HG02840 (cell line): ENCODE measurements at regions not wholly inside any gene's neighbourhood (a gene's known extent, or its start where the extent isn't known, plus 50 kb on each side); places are given as distances from the start of the nearest gene placed in this dataset.
"Not testable (repeated sequence)": the region's sequence is repeated elsewhere in the genome, so short reads cannot be mapped to it uniquely, and the experiment has no call there.

Experiments
- ATAC-seq: cut with Tn5 transposase; IDR thresholded peaks from one replicate; pipeline ENCODE4 v1.9.1; 2021; ENCODE audit warnings: mild to moderate bottlenecking, moderate library complexity, moderate number of reproducible peaks; ENCODE audit not compliant: unreplicated experiment, low FRiP score

DNA sequence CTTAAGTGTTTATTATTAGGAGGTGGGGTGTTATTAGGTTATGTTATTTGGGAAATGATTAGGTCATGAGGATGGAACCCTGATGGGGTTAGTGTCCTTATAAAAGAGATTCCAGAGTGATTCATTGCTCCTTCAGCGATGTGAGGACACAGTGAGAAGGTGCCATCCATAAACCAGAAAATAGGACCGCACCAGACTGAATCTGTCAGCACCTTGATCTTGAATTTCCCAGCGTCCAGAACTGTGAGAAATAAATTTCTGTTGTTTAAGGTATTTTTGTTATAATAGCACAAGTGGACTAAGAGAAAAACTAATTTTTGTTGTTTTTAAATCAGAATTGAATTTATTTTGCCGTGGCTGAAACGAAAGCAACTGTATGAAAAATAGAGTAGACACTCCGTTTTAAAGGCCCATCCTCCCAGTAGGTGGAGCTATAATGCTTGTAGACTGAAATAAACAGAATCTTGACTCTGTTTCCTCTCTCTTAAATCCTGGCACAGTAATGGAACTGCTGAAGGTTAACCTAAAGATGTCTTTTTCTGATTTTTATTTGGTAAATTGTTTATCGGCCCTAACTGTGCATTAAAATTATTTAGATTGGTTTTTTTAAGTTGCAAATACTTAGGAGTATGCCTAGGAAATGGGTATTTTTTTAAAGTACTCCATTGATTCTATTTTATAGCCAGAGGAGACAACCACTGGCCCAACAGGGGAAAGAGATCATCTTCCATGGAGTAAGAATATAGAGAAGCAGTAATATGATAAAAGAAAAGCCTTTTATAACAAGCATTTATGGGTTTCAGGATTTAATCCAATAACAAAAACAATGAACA lies 133.2 kb upstream of the ADAMTS3 start:
- ATAC-seq: peak; percentile 63

GRCh38 chr4:72690771-72691170 lies 121.8 kb upstream of the ADAMTS3 start:
- no peak for ATAC-seq

GRCh38 chr4:72689923-72690322 lies 120.9 kb upstream of the ADAMTS3 start:
- ATAC-seq: no peak

GRCh38 chr4:72686390-72686789 lies 117.4 kb upstream of the ADAMTS3 start:
- ATAC-seq: not testable (repeated sequence)

DNA sequence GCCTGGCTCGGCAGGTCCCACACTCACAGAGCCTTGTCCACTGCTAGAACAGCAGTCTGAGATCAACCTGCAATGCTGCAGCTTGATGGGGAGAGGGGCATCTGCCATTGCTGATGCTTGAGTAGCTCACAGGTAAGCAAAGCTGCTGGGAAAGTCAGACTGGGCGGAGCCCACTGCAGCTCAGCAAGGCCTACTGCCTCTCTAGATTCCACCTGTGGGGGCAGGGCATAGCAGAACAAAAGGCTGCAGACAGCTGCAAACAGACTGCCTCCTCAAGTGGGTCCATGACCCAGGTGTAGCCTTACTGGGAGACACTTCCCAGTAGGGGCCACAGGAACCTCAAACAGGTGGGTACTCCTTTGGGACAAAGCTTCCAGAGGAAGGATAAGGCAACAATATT lies 110.6 kb upstream of the ADAMTS3 start:
- ATAC-seq: no peak

DNA sequence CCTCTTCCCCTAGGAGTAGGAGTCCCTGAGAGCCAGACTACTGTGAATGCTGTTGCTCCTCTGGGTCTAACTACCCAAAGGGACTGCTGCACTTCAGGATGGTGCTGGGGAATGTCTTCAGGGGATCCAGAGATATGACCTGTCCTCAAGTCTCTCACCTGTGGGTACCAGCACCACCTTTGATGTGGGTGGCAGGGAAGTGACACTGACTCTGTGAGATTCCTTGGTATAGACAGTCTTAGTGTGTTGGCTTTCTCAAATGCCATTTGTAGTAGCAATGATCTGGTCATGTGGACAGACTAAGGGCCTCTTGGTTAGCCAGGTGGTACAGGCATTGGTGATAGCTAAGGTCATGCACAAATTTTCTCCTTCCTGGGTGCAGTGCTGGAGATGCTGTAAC lies 108.9 kb upstream of the ADAMTS3 start:
- ATAC-seq: no peak

DNA sequence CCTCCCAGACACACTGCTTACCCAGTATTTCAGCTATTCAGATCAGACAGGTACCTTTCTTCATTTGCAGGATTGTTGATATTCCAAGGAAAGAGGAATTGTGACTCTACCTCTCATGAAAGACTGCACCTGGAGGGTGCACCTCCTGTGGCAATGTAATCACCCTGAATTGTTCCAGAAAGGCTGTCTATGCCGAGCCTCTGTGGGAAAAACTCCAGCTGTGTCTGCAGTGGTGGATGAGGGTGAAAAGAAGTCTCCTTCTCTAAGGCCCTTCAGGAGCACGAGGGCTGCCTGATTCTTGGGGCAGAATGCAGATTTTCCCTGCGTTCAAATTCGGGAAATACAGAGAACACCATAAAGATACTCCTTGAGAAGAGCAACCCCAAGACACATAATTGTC lies 108.2 kb upstream of the ADAMTS3 start:
- ATAC-seq: no peak

DNA sequence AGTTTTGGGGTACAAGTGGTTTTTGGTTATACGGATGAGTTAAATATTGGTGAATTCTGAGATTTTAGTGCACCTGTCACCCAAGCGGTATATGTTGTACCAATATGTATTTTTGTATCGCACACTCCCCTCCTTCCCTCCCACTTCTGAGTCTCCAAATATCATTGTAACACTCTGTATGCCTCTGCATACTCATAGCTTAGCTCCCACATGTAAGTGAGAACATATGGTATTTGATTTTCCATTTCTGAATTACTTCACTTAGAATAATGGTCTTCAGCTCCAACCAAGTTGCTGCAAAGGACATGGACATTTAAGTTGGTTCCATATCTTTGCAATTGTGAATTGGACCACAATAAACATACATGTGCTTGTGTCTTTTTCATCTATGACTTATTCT lies 103.0 kb upstream of the ADAMTS3 start:
- no peak for ATAC-seq

DNA sequence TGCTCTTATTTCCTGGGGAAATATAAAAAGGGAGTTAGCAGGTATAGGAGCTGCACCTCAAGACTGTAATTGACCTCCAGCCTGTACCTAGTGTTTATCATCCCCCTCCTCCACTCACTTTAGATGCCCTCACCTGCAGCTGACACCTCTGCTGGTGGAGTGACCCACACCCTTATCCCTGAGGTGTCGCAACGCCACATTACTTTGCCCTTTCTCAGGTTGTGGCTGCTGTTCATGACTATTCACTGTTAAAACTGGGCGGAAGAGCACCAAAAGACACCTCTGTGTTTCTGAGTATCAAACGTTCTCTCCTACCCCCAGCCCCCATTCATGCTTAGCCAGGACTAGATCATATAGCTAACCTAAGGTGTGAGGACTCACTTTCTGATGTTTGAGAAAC lies 101.5 kb upstream of the ADAMTS3 start:
- ATAC-seq: no peak

- ATAC-seq: no peak
These were observed 97.9 kb upstream of the ADAMTS3 start for GRCh38 chr4:72666910-72667309.

GRCh38 chr4:72665171-72665968 lies 96.3 kb upstream of the ADAMTS3 start:
- no peak for ATAC-seq

DNA sequence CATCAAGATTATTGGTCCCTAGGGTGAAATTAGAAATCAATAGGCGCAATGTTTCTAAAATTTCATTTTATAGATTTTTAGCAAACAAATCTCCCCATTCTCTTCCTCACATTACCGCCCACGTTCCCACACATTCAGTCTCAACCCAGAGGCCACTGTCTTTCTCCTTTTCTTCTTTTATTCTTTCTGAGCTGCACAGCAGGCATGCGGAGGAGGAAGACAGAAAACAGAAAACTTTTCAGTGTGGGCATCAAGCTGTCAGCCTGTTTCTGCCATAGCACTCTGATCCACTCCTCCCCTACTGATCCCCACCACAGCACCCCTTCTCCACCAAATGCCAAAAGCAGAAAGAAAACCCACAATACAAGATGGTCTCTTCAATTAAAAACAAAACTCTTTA lies 94.8 kb upstream of the ADAMTS3 start:
- no peak for ATAC-seq

- ATAC-seq: no peak
These were observed 92.8 kb upstream of the ADAMTS3 start for GRCh38 chr4:72661830-72662229.

DNA sequence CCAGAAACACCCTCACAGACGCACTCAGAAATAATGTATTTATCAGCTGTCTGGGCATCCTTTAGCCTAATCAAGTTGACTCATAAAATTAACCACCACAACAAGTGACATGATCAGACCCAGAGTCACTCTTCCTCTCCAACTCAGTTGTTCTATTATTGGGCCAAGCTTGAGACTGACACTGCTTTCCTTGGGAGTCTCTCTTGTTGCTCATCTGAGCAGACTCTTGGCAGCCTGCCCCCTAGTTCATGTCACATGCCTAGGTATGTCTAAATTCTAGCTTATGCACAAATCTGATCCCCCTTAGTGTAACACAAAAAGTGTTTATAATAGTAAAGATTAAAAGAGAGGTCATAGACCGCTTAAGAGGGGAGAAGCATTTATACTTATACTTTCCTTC lies 72.6 kb upstream of the ADAMTS3 start:
- ATAC-seq: no peak

- not testable (repeated sequence) for ATAC-seq
These were observed 67.8 kb upstream of the ADAMTS3 start for GRCh38 chr4:72636866-72637265.

GRCh38 chr4:72635931-72636330 lies 66.9 kb upstream of the ADAMTS3 start:
- not testable (repeated sequence) for ATAC-seq

- ATAC-seq: not testable (repeated sequence)
These were observed 63.2 kb upstream of the ADAMTS3 start for GRCh38 chr4:72632253-72632652.

GRCh38 chr4:72631296-72631695 lies 62.3 kb upstream of the ADAMTS3 start:
- ATAC-seq: no peak

GRCh38 chr4:72629540-72629939 lies 60.5 kb upstream of the ADAMTS3 start:
- ATAC-seq: no peak

- ATAC-seq: no peak
These were observed 58.7 kb upstream of the ADAMTS3 start for GRCh38 chr4:72627723-72628122.
